Activated naive CD4-positive, alpha-beta T cell treated with anti-CD3 and anti-CD28 coated beads, Interleukin-2, amount 10 ng/mL, durations not matched to agents 7 days and 5 days (primary cell): ENCODE measurements at regions not wholly inside any gene's neighbourhood (a gene's known extent, or its start where the extent isn't known, plus 50 kb on each side); places are given as distances from the start of the nearest gene placed in this dataset.

ENCODE experiments used
- CTCF ChIA-PET: fragments of 350-600 bp; sonication (Branson Sonifier 250); formaldehyde crosslinking; loops from one replicate; lab custom pipeline; 2021; ENCODE audit warnings: antibody characterized with exemption; lab: Charles Lee
- DNase-seq: peaks from one replicate; pipeline ENCODE4 v3.0.0-alpha.2; 2020
- H3K27ac Mint-ChIP-seq: one replicate; pipeline ENCODE4 v1.8.0; 2021; ENCODE audit warnings: mild to moderate bottlenecking, moderate library complexity, mixed read lengths
- H3K27me3 Mint-ChIP-seq: one replicate; pipeline ENCODE4 v1.8.0; 2021; ENCODE audit warnings: mild to moderate bottlenecking, mixed read lengths
- H3K36me3 Mint-ChIP-seq: one replicate; pipeline ENCODE4 v1.8.0; 2021; ENCODE audit warnings: mixed read lengths
- H3K4me1 Mint-ChIP-seq: one replicate; pipeline ENCODE4 v1.8.0; 2021; ENCODE audit warnings: mixed read lengths
- H3K4me3 Mint-ChIP-seq: one replicate; pipeline ENCODE4 v1.8.0; 2021; ENCODE audit warnings: mild to moderate bottlenecking, moderate library complexity, mixed read lengths
- H3K9me3 Mint-ChIP-seq: one replicate; pipeline ENCODE4 v1.8.0; 2021; ENCODE audit warnings: mixed read lengths

DNA sequence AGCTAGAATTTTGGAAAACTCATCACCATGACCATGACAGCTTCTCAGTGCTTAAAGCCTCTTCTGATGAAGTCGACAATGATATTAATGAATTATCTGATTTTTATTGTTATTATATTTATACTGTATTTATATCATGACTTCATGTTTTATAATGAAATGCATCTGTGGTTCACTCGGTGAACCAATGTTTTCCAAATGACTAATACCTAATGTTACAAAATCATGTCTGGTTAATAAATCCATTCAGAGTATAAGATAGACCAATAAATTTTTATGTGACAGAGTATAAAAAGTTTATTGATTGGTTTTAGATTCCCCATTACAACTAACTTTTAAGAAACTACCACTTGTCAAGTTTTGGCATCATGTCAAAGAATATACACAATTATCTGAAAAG lies 416.5 kb downstream of the MLLT3 start:
- Mint-ChIP-seq H3K27me3 (no peaks in the 10 kb centered on the region), H3K36me3 (peaks cover 34% of the 10 kb centered on the region), H3K4me1 (peaks cover 71% of the 10 kb centered on the region), H3K27ac (no peak overlapping the region), H3K4me3 (no peak overlapping the region), H3K9me3 (peaks cover 10% of the 10 kb centered on the region)
- DNase-seq: no peak
- CTCF ChIA-PET: no interaction called here

GRCh38 chr9:20200991-20201431 lies 412.2 kb upstream of the SLC24A2 start:
- peaks cover 30% of the 10 kb centered on the region for H3K9me3 Mint-ChIP-seq
- H3K27me3 Mint-ChIP-seq: no peaks in the 10 kb centered on the region
- DNase-seq: no peak
- H3K4me3 Mint-ChIP-seq: no peak overlapping the region
- H3K4me1 Mint-ChIP-seq: peaks cover 53% of the 10 kb centered on the region
- peak overlapping the region; percentile 8 for H3K27ac Mint-ChIP-seq
- CTCF ChIA-PET: interaction anchor here (1.9 kb wide), 1 partner anchor 11 kb away, joined by 5 read pairs; no protein-coding TSS in a partner anchor
- peaks cover 45% of the 10 kb centered on the region for H3K36me3 Mint-ChIP-seq

DNA sequence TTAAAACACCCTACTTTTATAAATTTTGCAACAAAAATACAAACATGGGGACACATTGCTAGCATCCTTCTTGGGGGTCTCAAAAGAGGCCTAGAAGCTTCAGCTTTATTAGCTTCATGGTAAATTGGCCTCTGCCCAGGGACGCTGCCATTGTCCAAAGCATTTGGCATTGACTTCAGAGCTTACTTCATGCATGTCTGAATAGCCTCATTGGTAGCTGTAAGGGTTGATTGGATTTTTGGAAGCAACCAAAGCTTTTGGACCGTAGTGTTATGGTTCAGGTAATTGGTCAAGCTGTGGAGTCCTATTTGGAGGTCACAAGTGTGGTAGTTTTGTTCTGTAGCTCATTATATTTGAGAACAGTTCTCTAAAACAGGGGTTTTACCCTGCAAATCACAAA lies 411.7 kb upstream of the SLC24A2 start:
- peaks cover 33% of the 10 kb centered on the region for H3K9me3 Mint-ChIP-seq
- no peak overlapping the region for H3K27ac Mint-ChIP-seq
- peaks cover 52% of the 10 kb centered on the region for H3K4me1 Mint-ChIP-seq
- H3K4me3 Mint-ChIP-seq: no peak overlapping the region
- no peaks in the 10 kb centered on the region for H3K27me3 Mint-ChIP-seq
- DNase-seq: no peak
- CTCF ChIA-PET: interaction anchor here (1.9 kb wide), 1 partner anchor 10 kb away, joined by 5 read pairs; no protein-coding TSS in a partner anchor
- peaks cover 47% of the 10 kb centered on the region for H3K36me3 Mint-ChIP-seq

DNA sequence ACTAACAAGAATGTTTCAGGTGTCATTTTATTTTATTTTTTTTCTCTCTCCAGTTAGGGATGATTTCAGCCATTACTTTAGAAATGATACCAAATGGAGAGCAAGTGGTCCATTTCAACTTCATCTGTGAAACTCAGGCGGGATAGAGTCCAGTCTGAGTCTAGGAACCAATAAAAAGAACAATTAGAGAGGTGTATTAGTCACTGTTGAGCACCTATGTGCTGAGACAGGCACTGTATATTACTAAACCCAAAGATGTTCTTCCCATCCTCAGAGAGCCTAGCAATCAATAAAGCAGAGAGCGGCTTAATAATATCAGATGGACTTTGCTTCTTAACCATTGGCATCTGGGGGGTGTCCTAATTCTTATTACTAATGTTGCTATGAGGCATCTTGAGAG lies 410.3 kb upstream of the SLC24A2 start:
- DNase-seq: no peak
- H3K9me3 Mint-ChIP-seq: peaks cover 39% of the 10 kb centered on the region
- no peaks in the 10 kb centered on the region for H3K27me3 Mint-ChIP-seq
- peak overlapping the region; percentile 38 for H3K27ac Mint-ChIP-seq
- CTCF ChIA-PET: no interaction called here
- peaks cover 49% of the 10 kb centered on the region for H3K4me1 Mint-ChIP-seq
- peaks cover 56% of the 10 kb centered on the region for H3K36me3 Mint-ChIP-seq
- no peak overlapping the region for H3K4me3 Mint-ChIP-seq

DNA sequence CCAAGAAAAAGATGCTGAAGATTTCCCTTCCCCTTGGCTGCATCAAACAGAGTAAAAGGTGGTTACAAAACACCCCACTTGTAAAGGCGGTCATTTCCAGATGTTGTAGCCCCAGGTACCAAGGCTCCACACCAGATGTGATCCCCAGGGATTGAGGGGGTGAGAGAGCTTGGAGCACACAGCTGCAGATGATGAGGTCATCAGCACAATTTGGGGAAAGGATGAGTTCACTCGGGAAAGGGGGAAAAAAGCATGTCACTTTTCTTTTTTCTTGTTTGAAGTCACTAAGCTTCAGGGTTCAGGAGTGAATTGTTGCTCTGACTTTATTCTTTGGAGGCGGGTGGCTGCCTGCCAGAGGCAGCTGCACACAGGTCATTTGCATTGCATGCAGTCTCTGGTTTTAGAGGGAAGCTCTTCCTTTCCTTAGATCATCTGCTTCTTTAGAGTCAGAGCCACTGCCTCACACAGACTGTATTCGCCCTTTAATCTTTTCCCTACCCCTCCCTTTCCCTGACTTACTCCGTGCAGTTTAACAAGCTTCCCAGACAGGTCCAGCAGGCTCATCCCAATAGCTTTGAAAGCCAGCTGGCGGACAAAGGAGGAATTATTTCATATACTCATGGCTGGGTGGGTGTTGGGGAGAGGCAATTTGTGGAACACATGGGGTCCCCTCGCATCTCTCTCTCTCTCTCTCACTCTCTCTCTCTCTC lies 409.3 kb upstream of the SLC24A2 start:
- H3K27ac Mint-ChIP-seq: peak overlapping the region; percentile 38
- H3K27me3 Mint-ChIP-seq: no peaks in the 10 kb centered on the region
- CTCF ChIA-PET: no interaction called here
- H3K36me3 Mint-ChIP-seq: peaks cover 57% of the 10 kb centered on the region
- H3K4me1 Mint-ChIP-seq: peaks cover 44% of the 10 kb centered on the region
- H3K4me3 Mint-ChIP-seq: no peak overlapping the region
- peaks cover 44% of the 10 kb centered on the region for H3K9me3 Mint-ChIP-seq
- DNase-seq: no peak

GRCh38 chr9:20191228-20191840 lies 402.5 kb upstream of the SLC24A2 start:
- Mint-ChIP-seq H3K27me3 (peaks cover 4% of the 10 kb centered on the region), H3K4me3 (no peak overlapping the region), H3K9me3 (peaks cover 37% of the 10 kb centered on the region), H3K4me1 (no peaks in the 10 kb centered on the region), H3K27ac (no peak overlapping the region), H3K36me3 (peaks cover 41% of the 10 kb centered on the region)
- no peak for DNase-seq
- CTCF ChIA-PET: no interaction called here

- Mint-ChIP-seq H3K27me3 (peaks cover 4% of the 10 kb centered on the region), H3K4me3 (no peak overlapping the region), H3K36me3 (peaks cover 36% of the 10 kb centered on the region), H3K4me1 (no peaks in the 10 kb centered on the region), H3K27ac (no peak overlapping the region), H3K9me3 (peaks cover 33% of the 10 kb centered on the region)
- CTCF ChIA-PET: interaction anchor here (1.5 kb wide), 1 partner anchor 11 kb away, joined by 5 read pairs; no protein-coding TSS in a partner anchor
- DNase-seq: no peak
Observed at GRCh38 chr9:20189871-20190270, 401.0 kb upstream of the SLC24A2 start.

DNA sequence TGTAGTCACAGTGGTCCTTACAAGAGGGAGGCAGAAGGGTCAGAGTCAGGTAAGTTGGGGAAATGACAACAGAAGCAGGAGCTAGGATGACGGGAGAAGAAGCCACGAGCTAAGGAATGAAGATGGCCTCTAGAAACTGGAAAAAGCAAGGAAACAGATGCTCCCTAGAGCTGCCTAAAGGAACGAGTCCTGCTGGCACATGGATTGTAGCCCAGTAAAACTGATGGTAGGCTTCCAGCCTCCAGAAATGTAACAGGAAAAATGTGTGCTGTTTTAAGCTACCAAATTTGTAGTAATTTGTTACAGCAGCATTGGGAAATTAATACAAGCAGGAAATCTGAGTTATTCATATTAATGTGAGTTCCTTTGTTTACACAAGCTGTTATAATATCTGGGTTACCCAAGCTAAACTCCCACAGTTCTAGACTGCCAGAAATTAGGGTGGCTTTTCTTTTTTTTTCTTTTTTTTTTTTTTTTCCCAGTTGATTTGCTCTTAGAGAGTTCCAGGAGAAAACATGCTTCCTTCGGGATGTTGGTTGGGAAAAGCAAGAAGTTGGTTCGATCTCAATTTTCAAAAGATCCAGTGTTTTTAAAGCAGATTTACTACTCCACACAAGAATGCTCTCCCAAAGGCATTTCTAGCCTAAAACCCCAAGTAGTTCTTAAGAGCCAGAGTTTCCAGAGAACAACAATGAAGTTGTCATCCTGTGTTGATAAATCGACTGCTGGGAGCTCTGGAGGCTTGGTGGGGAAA lies 400.0 kb upstream of the SLC24A2 start:
- DNase-seq: no peak
- Mint-ChIP-seq H3K4me1 (no peaks in the 10 kb centered on the region), H3K36me3 (peaks cover 32% of the 10 kb centered on the region), H3K4me3 (no peak overlapping the region), H3K27ac (no peak overlapping the region), H3K9me3 (peaks cover 30% of the 10 kb centered on the region), H3K27me3 (peaks cover 4% of the 10 kb centered on the region)
- CTCF ChIA-PET: no interaction called here

DNA sequence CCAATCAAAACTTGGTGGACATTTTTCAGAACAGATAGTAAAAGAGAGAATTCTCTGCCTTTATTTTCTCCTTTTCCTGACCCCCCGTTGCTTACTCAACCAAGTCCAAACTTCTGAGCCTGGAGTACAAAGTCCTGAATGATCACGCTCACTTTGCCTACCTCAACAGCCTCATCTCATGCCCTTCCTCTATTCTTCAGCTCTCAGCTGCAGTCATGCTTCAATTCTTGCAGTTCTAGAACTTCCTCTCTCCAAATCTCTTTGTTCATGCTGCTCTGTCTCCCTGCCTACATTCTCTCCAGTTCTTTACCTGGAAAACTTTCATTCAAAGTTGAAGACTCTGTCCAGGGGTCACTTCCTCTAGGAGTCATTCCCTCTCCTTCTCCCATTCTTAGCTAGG lies 398.5 kb upstream of the SLC24A2 start:
- peaks cover 35% of the 10 kb centered on the region for H3K36me3 Mint-ChIP-seq
- H3K27ac Mint-ChIP-seq: no peak overlapping the region
- CTCF ChIA-PET: no interaction called here
- peaks cover 34% of the 10 kb centered on the region for H3K9me3 Mint-ChIP-seq
- H3K27me3 Mint-ChIP-seq: peaks cover 4% of the 10 kb centered on the region
- peaks cover 5% of the 10 kb centered on the region for H3K4me1 Mint-ChIP-seq
- DNase-seq: no peak
- H3K4me3 Mint-ChIP-seq: no peak overlapping the region

GRCh38 chr9:20186823-20187222 lies 398.0 kb upstream of the SLC24A2 start:
- Mint-ChIP-seq H3K36me3 (peaks cover 35% of the 10 kb centered on the region), H3K4me1 (peaks cover 10% of the 10 kb centered on the region), H3K4me3 (no peak overlapping the region), H3K9me3 (peaks cover 32% of the 10 kb centered on the region), H3K27ac (no peak overlapping the region), H3K27me3 (peaks cover 4% of the 10 kb centered on the region)
- no peak for DNase-seq
- CTCF ChIA-PET: no interaction called here

GRCh38 chr9:20186231-20186630 lies 397.4 kb upstream of the SLC24A2 start:
- CTCF ChIA-PET: no interaction called here
- peaks cover 33% of the 10 kb centered on the region for H3K9me3 Mint-ChIP-seq
- H3K27me3 Mint-ChIP-seq: peaks cover 4% of the 10 kb centered on the region
- H3K27ac Mint-ChIP-seq: no peak overlapping the region
- no peak for DNase-seq
- H3K4me3 Mint-ChIP-seq: no peak overlapping the region
- H3K36me3 Mint-ChIP-seq: peaks cover 36% of the 10 kb centered on the region
- H3K4me1 Mint-ChIP-seq: peaks cover 16% of the 10 kb centered on the region

DNA sequence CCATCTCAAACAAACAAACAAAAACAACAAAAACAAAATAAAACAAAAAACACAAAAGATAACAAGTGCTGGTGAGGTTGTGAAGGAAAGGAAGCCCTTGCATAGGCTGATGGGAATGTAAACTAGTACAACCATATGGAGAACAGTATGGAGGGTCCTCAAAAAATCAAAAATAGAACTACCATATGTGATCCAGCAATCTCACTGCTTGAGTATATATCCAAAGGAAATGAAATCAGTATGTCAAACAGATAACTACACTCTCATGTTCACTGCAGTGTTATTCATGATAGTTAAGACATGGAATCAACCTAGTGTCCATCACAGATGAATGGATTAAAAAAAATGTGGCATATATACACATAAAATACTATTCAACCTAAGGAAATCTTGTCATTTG lies 395.7 kb upstream of the SLC24A2 start:
- H3K36me3 Mint-ChIP-seq: peaks cover 36% of the 10 kb centered on the region
- peaks cover 4% of the 10 kb centered on the region for H3K27me3 Mint-ChIP-seq
- H3K4me1 Mint-ChIP-seq: peaks cover 17% of the 10 kb centered on the region
- CTCF ChIA-PET: no interaction called here
- no peak overlapping the region for H3K4me3 Mint-ChIP-seq
- peaks cover 37% of the 10 kb centered on the region for H3K9me3 Mint-ChIP-seq
- H3K27ac Mint-ChIP-seq: no peak overlapping the region
- DNase-seq: no peak

- CTCF ChIA-PET: interaction anchor here (0.8 kb wide), 1 partner anchor 38 kb away, joined by 3 read pairs; no protein-coding TSS in a partner anchor
- Mint-ChIP-seq H3K4me3 (no peak overlapping the region), H3K36me3 (peaks cover 41% of the 10 kb centered on the region)
Observed at GRCh38 chr9:20178679-20179078, 389.8 kb upstream of the SLC24A2 start.

GRCh38 chr9:20178197-20178596 lies 389.4 kb upstream of the SLC24A2 start:
- Mint-ChIP-seq H3K27me3 (peaks cover 5% of the 10 kb centered on the region), H3K9me3 (peaks cover 43% of the 10 kb centered on the region), H3K27ac (no peak overlapping the region), H3K4me1 (peaks cover 30% of the 10 kb centered on the region), H3K36me3 (peaks cover 40% of the 10 kb centered on the region), H3K4me3 (no peak overlapping the region)
- DNase-seq: no peak
- CTCF ChIA-PET: interaction anchor here (0.8 kb wide), 1 partner anchor 37 kb away, joined by 3 read pairs; no protein-coding TSS in a partner anchor

More at GRCh38 chr9:20178679-20179078, 389.8 kb upstream of the SLC24A2 start:
- H3K9me3 Mint-ChIP-seq: peaks cover 43% of the 10 kb centered on the region
- no peak for DNase-seq
- peaks cover 30% of the 10 kb centered on the region for H3K4me1 Mint-ChIP-seq
- no peak overlapping the region for H3K27ac Mint-ChIP-seq
- peaks cover 5% of the 10 kb centered on the region for H3K27me3 Mint-ChIP-seq
